Fibroblast of the aortic adventitia (primary cell): ENCODE measurements at regions not wholly inside any gene's neighbourhood (a gene's known extent, or its start where the extent isn't known, plus 50 kb on each side); places are given as distances from the start of the nearest gene placed in this dataset.
"Not testable (repeated sequence)": the region's sequence is repeated elsewhere in the genome, so short reads cannot be mapped to it uniquely, and the experiment has no call there.

ENCODE experiments used
- DNase-seq: peaks from one replicate; pipeline ENCODE4 v3.0.0-alpha.2; 2010; ENCODE audit warnings: low read depth
- H3K4me3 ChIP-seq: 2 replicates; pipeline ENCODE4 v1.5.1; 2011; ENCODE audit warnings: low read depth, mild to moderate bottlenecking, control low read depth, low read length, moderate library complexity
- TF ChIP-seq, protein P1 (sequence below): IDR thresholded peaks from 2 replicates; pipeline ENCODE4 v1.5.1; 2011; ENCODE audit warnings: mild to moderate bottlenecking, low read length, control low read depth, inconsistent platforms; ENCODE audit not compliant: insufficient read depth

DNA sequence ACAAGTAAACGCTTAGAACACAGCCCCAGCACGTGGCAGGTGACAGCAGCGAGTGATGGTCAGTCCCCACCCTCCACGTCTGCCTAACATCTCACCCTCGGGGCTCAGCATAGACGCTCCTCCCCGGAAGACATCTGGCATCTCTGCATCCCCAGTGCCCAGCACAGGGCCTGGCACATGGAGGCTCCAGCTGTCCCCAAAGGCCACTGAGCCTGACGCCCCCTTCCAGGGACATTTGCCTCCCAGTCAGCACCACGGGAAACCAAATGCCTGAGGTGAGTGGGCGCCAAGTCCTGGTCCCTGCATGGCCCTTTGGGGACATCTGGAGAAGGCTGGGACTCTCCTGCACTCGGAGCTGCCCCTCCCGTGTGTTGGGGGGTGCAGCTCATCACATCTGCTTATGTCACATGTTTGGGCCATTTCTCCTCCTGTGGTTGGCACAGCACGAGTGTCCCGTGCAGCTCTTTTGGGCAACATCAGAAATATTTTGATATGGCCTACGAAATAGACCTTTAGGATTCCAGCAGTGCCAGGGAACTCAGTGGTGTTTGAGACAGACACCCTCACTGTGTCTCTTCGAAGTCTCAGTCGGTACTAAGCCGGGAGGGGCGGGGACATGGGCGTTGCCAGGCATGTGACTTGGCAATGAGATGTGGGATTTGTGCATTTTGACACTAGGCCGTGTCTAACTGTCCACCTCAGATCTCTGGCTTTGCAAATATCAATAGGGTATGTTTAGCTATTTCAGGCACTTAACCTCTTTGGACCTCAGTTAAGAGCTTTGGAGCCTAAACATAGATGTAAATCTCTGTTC lies 315.0 kb downstream of the PTPRU start:
- TF ChIP-seq, protein P1, sequence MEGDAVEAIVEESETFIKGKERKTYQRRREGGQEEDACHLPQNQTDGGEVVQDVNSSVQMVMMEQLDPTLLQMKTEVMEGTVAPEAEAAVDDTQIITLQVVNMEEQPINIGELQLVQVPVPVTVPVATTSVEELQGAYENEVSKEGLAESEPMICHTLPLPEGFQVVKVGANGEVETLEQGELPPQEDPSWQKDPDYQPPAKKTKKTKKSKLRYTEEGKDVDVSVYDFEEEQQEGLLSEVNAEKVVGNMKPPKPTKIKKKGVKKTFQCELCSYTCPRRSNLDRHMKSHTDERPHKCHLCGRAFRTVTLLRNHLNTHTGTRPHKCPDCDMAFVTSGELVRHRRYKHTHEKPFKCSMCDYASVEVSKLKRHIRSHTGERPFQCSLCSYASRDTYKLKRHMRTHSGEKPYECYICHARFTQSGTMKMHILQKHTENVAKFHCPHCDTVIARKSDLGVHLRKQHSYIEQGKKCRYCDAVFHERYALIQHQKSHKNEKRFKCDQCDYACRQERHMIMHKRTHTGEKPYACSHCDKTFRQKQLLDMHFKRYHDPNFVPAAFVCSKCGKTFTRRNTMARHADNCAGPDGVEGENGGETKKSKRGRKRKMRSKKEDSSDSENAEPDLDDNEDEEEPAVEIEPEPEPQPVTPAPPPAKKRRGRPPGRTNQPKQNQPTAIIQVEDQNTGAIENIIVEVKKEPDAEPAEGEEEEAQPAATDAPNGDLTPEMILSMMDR = no peak
- no peak overlapping the region for H3K4me3 ChIP-seq
- no peak for DNase-seq

DNA sequence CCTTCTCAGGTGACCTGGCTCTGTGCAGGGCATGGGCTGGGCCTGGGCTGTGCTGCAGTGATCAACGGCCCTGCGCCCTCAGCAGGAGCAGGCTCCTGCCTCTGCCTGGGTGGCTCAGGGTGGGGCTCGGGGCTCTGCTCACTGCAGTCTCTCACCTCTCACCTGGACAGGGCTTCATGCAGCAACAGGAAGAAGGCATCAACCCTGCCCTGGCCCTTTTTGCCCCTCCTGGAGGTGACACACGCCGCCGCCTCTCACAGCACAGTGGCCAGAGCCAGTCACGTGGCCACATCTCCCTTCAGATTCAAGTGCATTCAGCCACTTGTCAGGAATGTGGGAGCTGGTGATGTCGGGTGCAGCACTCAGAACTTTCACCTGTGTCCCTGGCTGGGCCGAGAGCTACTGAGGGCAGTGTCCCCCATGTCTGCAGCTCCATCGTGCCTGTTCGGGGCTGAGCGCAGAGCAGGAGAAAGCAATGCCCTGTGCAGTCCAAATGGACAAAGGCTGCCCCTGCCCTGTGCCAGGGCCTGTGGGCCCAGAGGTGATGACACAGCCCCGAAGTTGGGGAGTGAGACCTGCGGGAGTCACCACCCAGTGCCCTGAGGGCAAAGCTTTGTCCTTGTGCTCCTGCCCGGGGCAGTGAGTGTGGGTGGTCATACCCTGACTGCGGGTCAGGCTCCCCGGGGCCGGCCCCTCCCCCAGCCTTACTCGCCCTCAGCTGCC lies 314.0 kb downstream of the PTPRU start:
- no peak overlapping the region for H3K4me3 ChIP-seq
- no peak for DNase-seq
- TF ChIP-seq, protein P1 = no peak

DNA sequence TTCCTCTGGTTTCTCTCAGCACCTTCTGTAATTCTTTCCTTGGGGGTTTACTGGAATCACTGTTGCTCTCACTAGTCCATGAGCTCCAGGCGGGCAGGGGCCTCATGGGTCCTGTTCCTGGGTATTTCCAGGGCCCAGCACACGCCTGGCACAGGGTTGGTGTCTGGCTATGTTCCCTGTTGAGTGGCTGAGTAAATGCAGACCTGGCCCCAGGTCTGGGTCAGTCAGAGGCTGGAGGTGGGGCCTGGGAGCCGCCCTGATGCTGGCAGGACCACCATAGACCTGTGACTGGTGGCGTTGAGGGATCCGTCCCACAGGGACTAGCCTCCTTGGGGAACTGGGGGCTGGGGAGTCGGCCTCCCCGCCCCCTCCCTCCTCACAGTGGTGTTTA lies 313.4 kb downstream of the PTPRU start:
- H3K4me3 ChIP-seq, DNase-seq: not testable (repeated sequence)

DNA sequence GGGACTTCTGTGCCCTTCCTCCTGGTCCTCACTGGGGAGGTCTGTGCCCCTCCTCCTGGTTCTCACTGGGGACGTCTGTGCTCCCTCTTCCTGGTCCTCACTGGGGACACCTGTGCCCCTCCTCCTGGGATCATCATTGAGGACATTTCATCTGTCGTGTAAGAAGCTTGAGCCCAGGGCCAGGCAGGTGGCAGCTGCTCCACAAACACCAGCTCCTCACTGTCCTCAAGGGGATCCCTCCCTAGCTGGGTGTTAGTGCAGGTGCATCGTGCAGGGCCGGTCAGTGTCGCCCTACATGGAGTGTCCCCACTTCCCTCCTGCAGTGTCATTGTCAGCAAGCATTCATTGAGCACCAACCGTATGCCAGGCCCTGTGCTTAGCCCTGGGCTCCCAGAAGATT lies 312.7 kb downstream of the PTPRU start:
- DNase-seq = no peak
- no peak overlapping the region for H3K4me3 ChIP-seq
- TF ChIP-seq, protein P1 = no peak

DNA sequence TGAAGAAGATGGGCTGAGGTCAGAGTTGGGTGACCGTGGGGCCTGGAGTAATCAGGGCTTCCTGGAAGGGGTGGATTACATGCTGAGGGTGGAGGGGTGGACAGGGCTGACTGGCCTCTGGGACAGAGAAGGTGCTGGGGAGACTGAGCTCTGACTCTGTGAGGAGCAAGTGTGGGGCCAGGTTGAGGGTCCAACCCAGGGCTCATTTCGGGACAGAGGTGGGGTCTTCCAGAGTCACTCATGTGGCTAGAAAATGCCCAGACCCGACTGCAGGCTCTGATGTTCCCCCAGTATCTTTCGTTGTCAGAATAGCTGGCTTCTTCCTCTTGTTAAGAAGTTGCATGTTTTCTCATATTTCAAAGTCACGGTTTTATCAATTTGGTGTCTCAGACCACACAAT lies 311.8 kb downstream of the PTPRU start:
- TF ChIP-seq, protein P1 = no peak
- no peak for DNase-seq
- no peak overlapping the region for H3K4me3 ChIP-seq

DNA sequence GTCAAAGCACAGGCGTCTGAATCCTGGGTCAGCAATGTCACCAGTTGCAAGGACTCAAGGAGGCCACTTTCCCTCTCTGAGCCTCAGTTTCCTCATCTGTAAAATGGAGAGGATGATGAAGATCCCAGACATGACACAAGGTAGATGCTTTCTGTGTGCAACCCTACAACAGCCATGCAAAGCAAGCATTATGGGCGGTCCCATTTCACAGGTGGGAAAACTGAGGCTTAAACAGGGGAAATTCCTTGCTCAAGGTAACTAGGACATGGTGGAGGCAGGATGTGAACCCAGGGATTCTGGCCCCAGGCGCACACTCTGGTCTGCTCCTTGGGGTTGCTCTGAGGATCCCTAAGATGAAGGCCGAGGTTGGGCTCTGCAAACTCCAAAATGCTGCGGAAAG lies 311.0 kb downstream of the PTPRU start:
- TF ChIP-seq, protein P1 = no peak
- no peak for DNase-seq
- H3K4me3 ChIP-seq = no peak overlapping the region

DNA sequence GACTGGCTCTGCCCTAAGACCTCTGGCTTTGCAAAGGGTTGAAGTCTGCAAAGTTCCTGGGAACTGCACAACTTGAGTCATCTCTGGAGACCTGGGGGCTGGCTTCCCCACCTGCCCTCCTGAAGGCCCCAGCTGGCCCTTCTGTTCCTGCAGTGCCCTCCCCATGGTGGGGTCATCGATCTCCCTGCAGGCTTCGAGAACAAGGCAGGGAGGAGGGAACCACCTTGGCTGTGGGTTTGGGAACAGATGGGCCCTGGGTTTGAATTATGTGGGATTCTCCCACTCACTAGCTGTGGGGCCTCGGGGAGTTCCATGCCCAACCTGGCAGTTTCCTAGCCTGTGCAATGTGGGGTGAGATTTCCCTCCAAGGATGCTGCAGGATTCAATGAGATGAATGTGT lies 310.2 kb downstream of the PTPRU start:
- no peak for DNase-seq
- TF ChIP-seq, protein P1 = no peak
- H3K4me3 ChIP-seq = no peak overlapping the region
